ENCODE measurements at regions not wholly inside any gene's neighbourhood (a gene's known extent, or its start where the extent isn't known, plus 50 kb on each side); places are given as distances from the start of the nearest gene placed in this dataset.

GRCh38 chr2:120493231-120493630, 147.3 kb downstream of the INHBB start:
- TF ChIP-seq, protein P1, sequence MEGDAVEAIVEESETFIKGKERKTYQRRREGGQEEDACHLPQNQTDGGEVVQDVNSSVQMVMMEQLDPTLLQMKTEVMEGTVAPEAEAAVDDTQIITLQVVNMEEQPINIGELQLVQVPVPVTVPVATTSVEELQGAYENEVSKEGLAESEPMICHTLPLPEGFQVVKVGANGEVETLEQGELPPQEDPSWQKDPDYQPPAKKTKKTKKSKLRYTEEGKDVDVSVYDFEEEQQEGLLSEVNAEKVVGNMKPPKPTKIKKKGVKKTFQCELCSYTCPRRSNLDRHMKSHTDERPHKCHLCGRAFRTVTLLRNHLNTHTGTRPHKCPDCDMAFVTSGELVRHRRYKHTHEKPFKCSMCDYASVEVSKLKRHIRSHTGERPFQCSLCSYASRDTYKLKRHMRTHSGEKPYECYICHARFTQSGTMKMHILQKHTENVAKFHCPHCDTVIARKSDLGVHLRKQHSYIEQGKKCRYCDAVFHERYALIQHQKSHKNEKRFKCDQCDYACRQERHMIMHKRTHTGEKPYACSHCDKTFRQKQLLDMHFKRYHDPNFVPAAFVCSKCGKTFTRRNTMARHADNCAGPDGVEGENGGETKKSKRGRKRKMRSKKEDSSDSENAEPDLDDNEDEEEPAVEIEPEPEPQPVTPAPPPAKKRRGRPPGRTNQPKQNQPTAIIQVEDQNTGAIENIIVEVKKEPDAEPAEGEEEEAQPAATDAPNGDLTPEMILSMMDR (IDR thresholded peaks at IDR 0.05): no peak
- TF ChIP-seq POLR2AphosphoS5 (IDR thresholded peaks at IDR 0.05): no peak
